Colonic mucosa (tissue), 4 donors: ENCODE measurements at regions not wholly inside any gene's neighbourhood (a gene's known extent, or its start where the extent isn't known, plus 50 kb on each side); places are given as distances from the start of the nearest gene placed in this dataset.
"Not testable (repeated sequence)": the region's sequence is repeated elsewhere in the genome, so short reads cannot be mapped to it uniquely, and the experiment has no call there.

ENCODE experiments used
- DNase-seq: peaks from one replicate; pipeline ENCODE4 v3.0.0-alpha.2; 2020
- H3K27ac ChIP-seq: fragments of 200-600 bp; one replicate; pipeline ENCODE4 v1.8.0; 2021
- H3K27me3 ChIP-seq: fragments of 200-600 bp; one replicate; pipeline ENCODE4 v1.8.0; 2021
- H3K36me3 ChIP-seq: fragments of 200-600 bp; one replicate; pipeline ENCODE4 v1.8.0; 2021
- H3K4me1 ChIP-seq: fragments of 200-600 bp; one replicate; pipeline ENCODE4 v1.8.0; 2021; ENCODE audit warnings: mild to moderate bottlenecking
- H3K4me3 ChIP-seq: fragments of 200-600 bp; one replicate; pipeline ENCODE4 v1.8.0; 2021
- H3K9ac ChIP-seq, 2 donors: one replicate each; pipeline ENCODE4 v1.7.0; 2013; ENCODE audit warnings: control low read depth in 2 of 2, low read depth in 2 of 2, low read length in 2 of 2
- H3K9me3 ChIP-seq: fragments of 200-600 bp; one replicate; pipeline ENCODE4 v1.8.0; 2021
- intact Hi-C: fragments of 100-400 bp; cut with DNase I; formaldehyde crosslinking; loops from one replicate; pipeline ENCODE4 v1.14.1; 2022
- TF ChIP-seq, protein P1 (sequence below): fragments of 200-600 bp; IDR thresholded peaks from one replicate; pipeline ENCODE4 v1.8.0; 2022; ENCODE audit warnings: antibody characterized with exemption, mild to moderate bottlenecking
- donor health status: healthy.
- donor health status: DM: no; HTN: no; CAD: no.
- donor health status: DM: no; HTN: no; CAD: no.

DNA sequence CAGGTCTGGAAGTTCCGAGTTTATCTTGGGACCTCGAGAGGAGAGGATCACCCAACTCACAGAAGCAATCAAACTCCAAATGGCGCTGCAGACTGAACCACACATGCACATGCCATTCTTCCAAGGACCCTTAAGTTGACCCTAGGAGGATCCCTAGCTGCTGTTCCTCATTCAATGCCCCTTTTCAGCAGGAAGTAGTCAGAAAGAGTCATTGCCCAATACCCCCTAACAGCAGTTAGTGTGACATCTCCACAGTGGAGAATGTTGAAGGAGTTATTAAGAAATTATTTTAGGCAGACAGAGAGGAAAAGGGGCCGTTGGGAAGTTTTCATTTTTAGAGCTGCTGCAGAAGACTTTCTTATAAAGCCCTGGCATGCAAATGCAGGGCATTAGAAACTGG lies 229.9 kb upstream of the DAB2 start:
- Histone ChIP-seq H3K9me3 (no peaks in the 10 kb centered on the region), H3K9ac (no peak overlapping the region), H3K4me3 (no peak overlapping the region), H3K4me1 (no peaks in the 10 kb centered on the region), H3K27me3 (no peaks in the 10 kb centered on the region), H3K27ac (no peak overlapping the region), H3K36me3 (no peaks in the 10 kb centered on the region)
- intact Hi-C loops = no loop called here
- TF ChIP-seq, protein P1, sequence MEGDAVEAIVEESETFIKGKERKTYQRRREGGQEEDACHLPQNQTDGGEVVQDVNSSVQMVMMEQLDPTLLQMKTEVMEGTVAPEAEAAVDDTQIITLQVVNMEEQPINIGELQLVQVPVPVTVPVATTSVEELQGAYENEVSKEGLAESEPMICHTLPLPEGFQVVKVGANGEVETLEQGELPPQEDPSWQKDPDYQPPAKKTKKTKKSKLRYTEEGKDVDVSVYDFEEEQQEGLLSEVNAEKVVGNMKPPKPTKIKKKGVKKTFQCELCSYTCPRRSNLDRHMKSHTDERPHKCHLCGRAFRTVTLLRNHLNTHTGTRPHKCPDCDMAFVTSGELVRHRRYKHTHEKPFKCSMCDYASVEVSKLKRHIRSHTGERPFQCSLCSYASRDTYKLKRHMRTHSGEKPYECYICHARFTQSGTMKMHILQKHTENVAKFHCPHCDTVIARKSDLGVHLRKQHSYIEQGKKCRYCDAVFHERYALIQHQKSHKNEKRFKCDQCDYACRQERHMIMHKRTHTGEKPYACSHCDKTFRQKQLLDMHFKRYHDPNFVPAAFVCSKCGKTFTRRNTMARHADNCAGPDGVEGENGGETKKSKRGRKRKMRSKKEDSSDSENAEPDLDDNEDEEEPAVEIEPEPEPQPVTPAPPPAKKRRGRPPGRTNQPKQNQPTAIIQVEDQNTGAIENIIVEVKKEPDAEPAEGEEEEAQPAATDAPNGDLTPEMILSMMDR = no peak
- DNase-seq = no peak

DNA sequence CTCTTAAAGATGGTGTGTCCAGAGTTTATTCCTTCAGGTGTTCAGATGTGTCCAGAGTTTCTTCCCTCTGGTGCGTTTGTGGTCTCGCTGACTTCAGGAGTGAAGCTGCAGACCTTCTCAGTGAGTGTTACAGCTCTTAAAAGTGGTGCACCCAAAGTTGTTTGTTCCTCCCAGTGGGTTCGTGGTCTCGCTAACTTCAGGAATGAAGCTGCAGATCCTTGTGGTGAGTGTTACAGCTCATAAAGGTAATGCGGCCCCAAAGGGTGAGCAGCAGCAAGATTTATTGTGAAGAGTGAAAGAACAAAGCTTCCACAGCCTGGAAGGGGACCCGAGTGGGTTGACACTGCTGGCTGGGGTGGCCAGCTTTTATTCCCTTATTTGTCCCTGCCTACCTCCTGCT lies 227.7 kb upstream of the DAB2 start:
- not testable (repeated sequence) for DNase-seq, H3K36me3 ChIP-seq

DNA sequence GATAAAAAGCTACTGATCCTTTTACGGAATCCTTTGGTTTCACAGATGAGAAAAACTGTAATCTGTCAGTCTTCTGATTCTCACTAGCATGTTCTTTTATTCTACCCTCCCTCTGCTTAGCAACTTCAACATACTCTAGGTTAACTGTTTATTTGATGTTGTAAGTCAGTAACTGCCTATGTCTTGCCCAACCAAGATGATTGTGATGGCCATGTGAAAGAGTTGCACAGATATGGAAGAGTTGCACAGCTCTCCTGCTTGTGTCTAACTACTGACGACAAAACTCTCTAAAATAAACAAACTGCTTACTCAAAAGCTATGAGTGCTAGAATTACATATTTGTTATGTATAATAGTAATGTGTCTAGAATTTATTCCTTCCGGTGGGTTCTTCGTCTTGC lies 227.3 kb upstream of the DAB2 start:
- Histone ChIP-seq H3K4me1 (no peaks in the 10 kb centered on the region), H3K36me3 (no peaks in the 10 kb centered on the region), H3K9ac (no peak overlapping the region), H3K27me3 (no peaks in the 10 kb centered on the region), H3K4me3 (no peak overlapping the region), H3K9me3 (no peaks in the 10 kb centered on the region), H3K27ac (no peak overlapping the region)
- no peak for DNase-seq
- TF ChIP-seq, protein P1 = no peak
- intact Hi-C loops = no loop called here

More for the DNA sequence above, 227.7 kb upstream of the DAB2 start:
- intact Hi-C loops, H3K4me3 ChIP-seq, H3K9ac ChIP-seq, H3K27me3 ChIP-seq, H3K4me1 ChIP-seq, H3K27ac ChIP-seq, H3K9me3 ChIP-seq: not testable (repeated sequence)

DNA sequence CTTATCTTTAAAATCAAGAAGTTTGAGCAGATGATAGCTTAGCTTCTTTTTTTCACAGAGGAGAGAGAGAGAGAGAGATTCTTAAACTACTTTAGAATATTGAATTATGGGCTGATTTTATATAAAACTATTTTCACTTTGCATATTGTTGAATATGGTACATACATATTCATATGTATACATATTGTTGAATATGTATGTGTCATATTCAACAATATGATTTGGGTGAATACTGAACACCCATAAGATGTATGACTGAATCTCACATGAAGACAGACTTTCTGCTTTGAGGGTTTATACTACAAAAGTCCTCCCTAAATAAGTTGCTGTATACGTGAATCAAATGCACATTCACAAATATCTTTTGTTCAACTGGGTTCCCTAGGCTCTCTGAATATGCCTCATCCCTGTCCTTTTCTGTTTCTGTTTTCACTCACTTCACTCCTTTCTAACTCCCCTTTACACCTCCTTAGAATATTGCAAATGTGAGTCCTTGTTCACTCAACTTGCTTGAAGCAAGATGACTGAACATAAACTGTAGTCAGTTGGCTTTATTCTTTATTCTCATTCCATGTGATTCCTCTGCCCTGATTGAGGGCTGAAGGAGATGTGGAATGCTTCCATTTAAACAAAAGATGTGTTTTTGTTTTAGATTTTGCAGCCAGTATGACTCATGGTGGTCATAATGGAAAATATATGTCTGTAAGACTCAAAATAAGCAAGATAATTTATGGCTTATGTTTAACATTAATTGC lies 225.4 kb upstream of the DAB2 start:
- TF ChIP-seq, protein P1 = no peak
- H3K36me3 ChIP-seq = no peaks in the 10 kb centered on the region
- H3K27me3 ChIP-seq = no peaks in the 10 kb centered on the region
- no peak overlapping the region for H3K27ac ChIP-seq
- DNase-seq = no peak
- no peak overlapping the region for H3K4me3 ChIP-seq
- H3K9me3 ChIP-seq = no peaks in the 10 kb centered on the region
- H3K4me1 ChIP-seq = no peaks in the 10 kb centered on the region
- H3K9ac ChIP-seq = no peak overlapping the region
- intact Hi-C loops = no loop called here

DNA sequence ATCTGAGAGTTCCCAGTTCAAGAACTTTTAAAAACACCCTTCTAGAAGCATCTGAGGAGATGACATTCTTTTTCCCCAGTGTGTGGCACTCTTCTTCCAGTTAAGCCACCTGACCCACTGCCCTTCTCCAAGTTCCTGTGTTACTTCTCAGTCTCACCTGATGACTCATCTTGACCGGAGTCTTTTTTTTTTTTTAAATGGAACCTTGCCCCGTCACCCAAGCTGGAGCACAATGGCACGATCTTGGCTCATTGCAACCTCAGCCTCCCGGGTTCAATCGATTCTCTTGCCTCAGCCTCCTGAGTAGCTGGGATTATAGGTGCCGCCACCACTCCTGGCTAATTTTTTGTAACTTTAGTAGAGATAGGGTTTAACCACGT lies 224.1 kb upstream of the DAB2 start:
- H3K9me3 ChIP-seq = no peaks in the 10 kb centered on the region
- H3K9ac ChIP-seq = no peak overlapping the region
- no peak overlapping the region for H3K4me3 ChIP-seq
- no peaks in the 10 kb centered on the region for H3K4me1 ChIP-seq
- intact Hi-C loops = no loop called here
- peak; percentile 45 for DNase-seq
- no peaks in the 10 kb centered on the region for H3K36me3 ChIP-seq
- TF ChIP-seq, protein P1 = no peak
- H3K27ac ChIP-seq = no peak overlapping the region
- H3K27me3 ChIP-seq = no peaks in the 10 kb centered on the region

DNA sequence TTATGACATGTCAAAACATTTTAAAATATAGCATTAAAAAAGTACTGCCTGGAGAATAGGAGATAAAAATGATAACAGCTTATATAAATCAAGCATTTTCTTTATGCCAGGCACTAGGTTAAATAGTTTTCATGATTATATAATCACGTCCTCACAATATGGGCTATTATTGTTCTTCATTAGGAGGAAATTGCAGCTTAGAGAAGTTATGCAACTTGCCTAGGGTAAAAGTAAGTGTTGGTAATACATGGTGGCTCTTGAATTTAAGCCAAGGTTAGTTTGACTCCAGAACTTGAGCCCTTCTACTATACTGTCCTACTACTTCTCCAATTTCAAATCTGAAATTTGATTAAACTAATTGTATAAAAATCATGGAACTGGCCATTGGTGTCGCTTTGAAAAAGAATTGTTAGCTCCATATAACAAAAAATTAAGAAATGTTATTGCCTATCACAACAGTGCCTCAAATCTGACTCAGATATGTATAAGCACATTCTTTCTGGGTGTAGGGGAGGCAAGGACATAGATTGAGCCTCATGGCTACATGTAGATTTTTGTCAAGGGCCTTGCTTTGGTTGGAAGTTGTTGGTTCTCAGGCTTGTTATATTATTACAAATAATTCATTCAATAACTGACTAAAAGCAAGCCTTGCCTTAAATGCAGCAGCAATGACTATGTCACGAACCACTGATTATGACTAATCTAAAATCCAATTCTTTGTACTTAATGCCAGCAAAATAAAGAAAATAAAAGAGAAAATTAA lies 223.5 kb upstream of the DAB2 start:
- no peaks in the 10 kb centered on the region for H3K36me3 ChIP-seq
- H3K4me3 ChIP-seq = no peak overlapping the region
- H3K4me1 ChIP-seq = no peaks in the 10 kb centered on the region
- H3K9me3 ChIP-seq = no peaks in the 10 kb centered on the region
- H3K9ac ChIP-seq = no peak overlapping the region
- TF ChIP-seq, protein P1 = no peak
- no peak for DNase-seq
- intact Hi-C loops = no loop called here
- no peak overlapping the region for H3K27ac ChIP-seq
- H3K27me3 ChIP-seq = no peaks in the 10 kb centered on the region
